ENCODE measurements at regions not wholly inside any gene's neighbourhood (a gene's known extent, or its start where the extent isn't known, plus 50 kb on each side); places are given as distances from the start of the nearest gene placed in this dataset.

DNA sequence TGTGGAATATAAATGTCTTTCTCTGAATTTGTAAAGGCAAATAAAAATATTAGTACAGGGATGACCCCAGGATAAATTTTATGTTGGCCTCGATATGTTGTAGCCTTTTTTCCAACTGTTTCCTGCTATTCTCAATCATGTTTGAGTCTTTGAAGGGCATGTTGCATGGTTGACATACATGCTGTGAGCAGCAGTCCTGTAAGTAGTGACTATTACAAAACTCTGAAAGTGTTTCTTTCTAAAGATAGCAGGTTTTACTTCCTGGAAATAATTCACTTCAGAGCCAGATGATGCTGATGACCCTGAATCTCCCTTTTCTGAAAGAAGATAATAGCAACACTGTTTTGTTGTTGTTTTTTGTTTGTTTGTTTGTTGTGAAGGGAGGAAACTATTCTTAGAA, 393.0 kb upstream of the GNPDA2 start (continued):
- TF ChIP-seq, protein P1, sequence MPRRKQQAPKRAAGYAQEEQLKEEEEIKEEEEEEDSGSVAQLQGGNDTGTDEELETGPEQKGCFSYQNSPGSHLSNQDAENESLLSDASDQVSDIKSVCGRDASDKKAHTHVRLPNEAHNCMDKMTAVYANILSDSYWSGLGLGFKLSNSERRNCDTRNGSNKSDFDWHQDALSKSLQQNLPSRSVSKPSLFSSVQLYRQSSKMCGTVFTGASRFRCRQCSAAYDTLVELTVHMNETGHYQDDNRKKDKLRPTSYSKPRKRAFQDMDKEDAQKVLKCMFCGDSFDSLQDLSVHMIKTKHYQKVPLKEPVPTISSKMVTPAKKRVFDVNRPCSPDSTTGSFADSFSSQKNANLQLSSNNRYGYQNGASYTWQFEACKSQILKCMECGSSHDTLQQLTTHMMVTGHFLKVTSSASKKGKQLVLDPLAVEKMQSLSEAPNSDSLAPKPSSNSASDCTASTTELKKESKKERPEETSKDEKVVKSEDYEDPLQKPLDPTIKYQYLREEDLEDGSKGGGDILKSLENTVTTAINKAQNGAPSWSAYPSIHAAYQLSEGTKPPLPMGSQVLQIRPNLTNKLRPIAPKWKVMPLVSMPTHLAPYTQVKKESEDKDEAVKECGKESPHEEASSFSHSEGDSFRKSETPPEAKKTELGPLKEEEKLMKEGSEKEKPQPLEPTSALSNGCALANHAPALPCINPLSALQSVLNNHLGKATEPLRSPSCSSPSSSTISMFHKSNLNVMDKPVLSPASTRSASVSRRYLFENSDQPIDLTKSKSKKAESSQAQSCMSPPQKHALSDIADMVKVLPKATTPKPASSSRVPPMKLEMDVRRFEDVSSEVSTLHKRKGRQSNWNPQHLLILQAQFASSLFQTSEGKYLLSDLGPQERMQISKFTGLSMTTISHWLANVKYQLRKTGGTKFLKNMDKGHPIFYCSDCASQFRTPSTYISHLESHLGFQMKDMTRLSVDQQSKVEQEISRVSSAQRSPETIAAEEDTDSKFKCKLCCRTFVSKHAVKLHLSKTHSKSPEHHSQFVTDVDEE (CRISPR knock-in tag; IDR thresholded peaks at IDR 0.05), result no peak
- no peak for TF ChIP-seq ZC3H10 (CRISPR knock-in tag; IDR thresholded peaks at IDR 0.05)
- no peak for TF ChIP-seq BACH2 (CRISPR knock-in tag; IDR thresholded peaks at IDR 0.05; ENCODE audit: borderline replicate concordance)
- TF ChIP-seq ISL1 (CRISPR knock-in tag; IDR thresholded peaks at IDR 0.05), result no peak

DNA sequence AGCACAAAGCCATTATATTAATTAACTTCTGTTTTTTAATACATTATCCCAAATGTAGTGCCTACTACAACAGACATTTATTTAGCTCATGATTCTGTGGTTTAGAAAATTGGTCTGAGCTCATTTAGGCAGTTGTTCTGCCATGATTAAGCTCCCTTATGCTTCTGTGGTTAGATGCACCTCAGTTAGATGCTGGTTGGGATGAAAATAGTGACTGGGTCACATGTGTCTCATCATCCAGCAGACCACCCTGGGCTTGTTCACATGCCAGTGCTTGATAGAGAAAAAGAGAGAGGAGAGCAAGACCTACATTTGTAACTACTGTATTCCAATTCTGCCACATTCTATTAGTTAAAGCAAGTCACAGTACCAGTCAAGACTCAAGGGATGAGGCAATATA, 376.4 kb upstream of the GNPDA2 start:
- TF ChIP-seq TCF4 (CRISPR knock-in tag; IDR thresholded peaks at IDR 0.05; ENCODE audit: borderline replicate concordance), result no peak
- TF ChIP-seq ZNF565 (CRISPR knock-in tag; conservative IDR thresholded peaks at IDR 0.05; ENCODE audit: low read depth), result no peak
- TF ChIP-seq, protein P2, sequence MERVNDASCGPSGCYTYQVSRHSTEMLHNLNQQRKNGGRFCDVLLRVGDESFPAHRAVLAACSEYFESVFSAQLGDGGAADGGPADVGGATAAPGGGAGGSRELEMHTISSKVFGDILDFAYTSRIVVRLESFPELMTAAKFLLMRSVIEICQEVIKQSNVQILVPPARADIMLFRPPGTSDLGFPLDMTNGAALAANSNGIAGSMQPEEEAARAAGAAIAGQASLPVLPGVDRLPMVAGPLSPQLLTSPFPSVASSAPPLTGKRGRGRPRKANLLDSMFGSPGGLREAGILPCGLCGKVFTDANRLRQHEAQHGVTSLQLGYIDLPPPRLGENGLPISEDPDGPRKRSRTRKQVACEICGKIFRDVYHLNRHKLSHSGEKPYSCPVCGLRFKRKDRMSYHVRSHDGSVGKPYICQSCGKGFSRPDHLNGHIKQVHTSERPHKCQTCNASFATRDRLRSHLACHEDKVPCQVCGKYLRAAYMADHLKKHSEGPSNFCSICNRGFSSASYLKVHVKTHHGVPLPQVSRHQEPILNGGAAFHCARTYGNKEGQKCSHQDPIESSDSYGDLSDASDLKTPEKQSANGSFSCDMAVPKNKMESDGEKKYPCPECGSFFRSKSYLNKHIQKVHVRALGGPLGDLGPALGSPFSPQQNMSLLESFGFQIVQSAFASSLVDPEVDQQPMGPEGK (CRISPR knock-in tag; IDR thresholded peaks at IDR 0.05; ENCODE audit: borderline replicate concordance), result no peak
- no peak for TF ChIP-seq ZNF8 (CRISPR knock-in tag; IDR thresholded peaks at IDR 0.05)
- no peak for TF ChIP-seq ZFP3 (CRISPR knock-in tag; IDR thresholded peaks at IDR 0.05)
- TF ChIP-seq, protein P3, sequence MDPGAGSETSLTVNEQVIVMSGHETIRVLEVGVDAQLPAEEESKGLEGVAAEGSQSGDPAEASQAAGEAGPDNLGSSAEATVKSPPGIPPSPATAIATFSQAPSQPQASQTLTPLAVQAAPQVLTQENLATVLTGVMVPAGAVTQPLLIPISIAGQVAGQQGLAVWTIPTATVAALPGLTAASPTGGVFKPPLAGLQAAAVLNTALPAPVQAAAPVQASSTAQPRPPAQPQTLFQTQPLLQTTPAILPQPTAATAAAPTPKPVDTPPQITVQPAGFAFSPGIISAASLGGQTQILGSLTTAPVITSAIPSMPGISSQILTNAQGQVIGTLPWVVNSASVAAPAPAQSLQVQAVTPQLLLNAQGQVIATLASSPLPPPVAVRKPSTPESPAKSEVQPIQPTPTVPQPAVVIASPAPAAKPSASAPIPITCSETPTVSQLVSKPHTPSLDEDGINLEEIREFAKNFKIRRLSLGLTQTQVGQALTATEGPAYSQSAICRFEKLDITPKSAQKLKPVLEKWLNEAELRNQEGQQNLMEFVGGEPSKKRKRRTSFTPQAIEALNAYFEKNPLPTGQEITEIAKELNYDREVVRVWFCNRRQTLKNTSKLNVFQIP (CRISPR knock-in tag; IDR thresholded peaks at IDR 0.05; ENCODE audit: borderline replicate concordance, low read depth), result no peak
- TF ChIP-seq, protein P4, sequence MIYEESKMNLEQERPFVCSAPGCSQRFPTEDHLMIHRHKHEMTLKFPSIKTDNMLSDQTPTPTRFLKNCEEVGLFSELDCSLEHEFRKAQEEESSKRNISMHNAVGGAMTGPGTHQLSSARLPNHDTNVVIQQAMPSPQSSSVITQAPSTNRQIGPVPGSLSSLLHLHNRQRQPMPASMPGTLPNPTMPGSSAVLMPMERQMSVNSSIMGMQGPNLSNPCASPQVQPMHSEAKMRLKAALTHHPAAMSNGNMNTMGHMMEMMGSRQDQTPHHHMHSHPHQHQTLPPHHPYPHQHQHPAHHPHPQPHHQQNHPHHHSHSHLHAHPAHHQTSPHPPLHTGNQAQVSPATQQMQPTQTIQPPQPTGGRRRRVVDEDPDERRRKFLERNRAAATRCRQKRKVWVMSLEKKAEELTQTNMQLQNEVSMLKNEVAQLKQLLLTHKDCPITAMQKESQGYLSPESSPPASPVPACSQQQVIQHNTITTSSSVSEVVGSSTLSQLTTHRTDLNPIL (CRISPR knock-in tag; IDR thresholded peaks at IDR 0.05; ENCODE audit: low read depth), result no peak
- TF ChIP-seq GLIS3 (CRISPR knock-in tag; IDR thresholded peaks at IDR 0.05), result no peak
- no peak for TF ChIP-seq CSDC2 (CRISPR knock-in tag; IDR thresholded peaks at IDR 0.05)
- no peak for TF ChIP-seq OSR1 (CRISPR knock-in tag; IDR thresholded peaks at IDR 0.05)
- no peak for TF ChIP-seq RARB (CRISPR knock-in tag; IDR thresholded peaks at IDR 0.05)
- no peak for TF ChIP-seq SNAI2 (CRISPR knock-in tag; IDR thresholded peaks at IDR 0.05)
- no peak for ATAC-seq

DNA sequence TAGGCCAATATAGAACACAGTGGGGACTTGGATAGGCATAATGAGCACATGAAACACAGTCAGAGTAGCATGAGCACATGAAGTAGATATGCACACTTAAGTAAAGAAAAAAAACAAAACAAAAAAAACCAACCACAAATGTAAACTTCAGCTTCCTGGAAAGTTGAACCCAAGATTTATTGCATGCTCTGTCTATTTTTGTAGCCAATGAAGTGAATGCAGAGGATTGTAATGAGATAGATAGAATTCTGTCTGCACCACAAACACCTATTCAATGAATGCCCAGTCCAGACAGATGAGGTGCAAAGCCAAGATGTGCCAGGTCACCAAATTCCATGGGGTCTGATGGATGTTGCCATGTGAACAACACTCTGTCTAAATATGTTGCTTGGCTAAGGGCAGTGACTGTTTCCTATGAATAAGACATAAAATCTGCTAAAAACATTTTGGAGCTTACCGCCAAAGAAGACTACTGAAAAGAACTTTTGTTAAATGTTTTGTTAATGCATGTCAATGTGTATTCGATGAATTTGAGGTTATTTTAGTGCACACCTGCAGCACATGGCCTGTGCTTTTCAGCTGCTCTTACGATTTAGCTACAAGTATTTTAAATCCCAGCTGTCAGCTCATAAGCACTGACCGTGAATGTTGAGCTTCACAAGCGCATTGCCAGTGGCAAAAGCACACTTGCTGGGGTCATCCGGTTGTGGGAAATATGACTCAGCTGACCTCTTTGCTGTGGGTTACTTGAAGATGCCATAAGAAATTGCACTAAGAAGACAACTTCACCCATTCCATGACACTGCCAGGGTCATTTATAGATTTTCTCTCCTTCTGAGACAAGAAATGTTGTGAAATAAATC, 374.8 kb upstream of the GNPDA2 start:
- ATAC-seq, result no peak

More for the DNA sequence above, 374.8 kb upstream of the GNPDA2 start:
- TF ChIP-seq BACH2 (CRISPR knock-in tag; IDR thresholded peaks at IDR 0.05; ENCODE audit: borderline replicate concordance) (no peak), ZC3H10 (CRISPR knock-in tag; IDR thresholded peaks at IDR 0.05) (no peak), RARB (CRISPR knock-in tag; IDR thresholded peaks at IDR 0.05) (no peak), ZFP30 (CRISPR knock-in tag; IDR thresholded peaks at IDR 0.05) (no peak), OSR1 (CRISPR knock-in tag; IDR thresholded peaks at IDR 0.05) (no peak), ZNF8 (CRISPR knock-in tag; IDR thresholded peaks at IDR 0.05) (no peak), SNAI2 (CRISPR knock-in tag; IDR thresholded peaks at IDR 0.05) (no peak), ZFP3 (CRISPR knock-in tag; IDR thresholded peaks at IDR 0.05) (no peak)
- TF ChIP-seq, protein P3 (CRISPR knock-in tag; IDR thresholded peaks at IDR 0.05; ENCODE audit: borderline replicate concordance, low read depth), result no peak
- TF ChIP-seq, protein P1 (CRISPR knock-in tag; IDR thresholded peaks at IDR 0.05), result no peak

Data from SK-N-SH treated with all-trans-retinoic acid at 6 μM for 48 hours (cell line).